Stimulated activated naive CD8-positive, alpha-beta T cell treated with anti-CD3 and anti-CD28 coated beads, Interleukin-15, Interleukin-2, amounts not matched to agents 100 ng/mL and 50 ng/mL, for 24 hours (primary cell): ENCODE measurements at regions not wholly inside any gene's neighbourhood (a gene's known extent, or its start where the extent isn't known, plus 50 kb on each side); places are given as distances from the start of the nearest gene placed in this dataset.

ENCODE experiments used
- H3K27ac Mint-ChIP-seq: one replicate; pipeline ENCODE4 v1.8.0; 2021; ENCODE audit warnings: mild to moderate bottlenecking, mixed read lengths
- H3K27me3 Mint-ChIP-seq: one replicate; pipeline ENCODE4 v1.8.0; 2021; ENCODE audit warnings: mixed read lengths
- H3K36me3 Mint-ChIP-seq: one replicate; pipeline ENCODE4 v1.8.0; 2021; ENCODE audit warnings: low read depth, mixed read lengths
- H3K4me1 Mint-ChIP-seq: one replicate; pipeline ENCODE4 v1.8.0; 2021; ENCODE audit warnings: low read depth, mixed read lengths
- H3K4me3 Mint-ChIP-seq: one replicate; pipeline ENCODE4 v1.8.0; 2021; ENCODE audit warnings: mild to moderate bottlenecking, mixed read lengths
- H3K9me3 Mint-ChIP-seq: one replicate; pipeline ENCODE4 v1.8.0; 2021; ENCODE audit warnings: mixed read lengths

- no peaks in the 10 kb centered on the region for H3K4me1 Mint-ChIP-seq
- no peaks in the 10 kb centered on the region for H3K9me3 Mint-ChIP-seq
- H3K36me3 Mint-ChIP-seq: no peaks in the 10 kb centered on the region
- no peaks in the 10 kb centered on the region for H3K27me3 Mint-ChIP-seq
- H3K4me3 Mint-ChIP-seq: no peak overlapping the region
- no peak overlapping the region for H3K27ac Mint-ChIP-seq
Measured at GRCh38 chr19:28881616-28882015, 331.3 kb downstream of the UQCRFS1 start.

DNA sequence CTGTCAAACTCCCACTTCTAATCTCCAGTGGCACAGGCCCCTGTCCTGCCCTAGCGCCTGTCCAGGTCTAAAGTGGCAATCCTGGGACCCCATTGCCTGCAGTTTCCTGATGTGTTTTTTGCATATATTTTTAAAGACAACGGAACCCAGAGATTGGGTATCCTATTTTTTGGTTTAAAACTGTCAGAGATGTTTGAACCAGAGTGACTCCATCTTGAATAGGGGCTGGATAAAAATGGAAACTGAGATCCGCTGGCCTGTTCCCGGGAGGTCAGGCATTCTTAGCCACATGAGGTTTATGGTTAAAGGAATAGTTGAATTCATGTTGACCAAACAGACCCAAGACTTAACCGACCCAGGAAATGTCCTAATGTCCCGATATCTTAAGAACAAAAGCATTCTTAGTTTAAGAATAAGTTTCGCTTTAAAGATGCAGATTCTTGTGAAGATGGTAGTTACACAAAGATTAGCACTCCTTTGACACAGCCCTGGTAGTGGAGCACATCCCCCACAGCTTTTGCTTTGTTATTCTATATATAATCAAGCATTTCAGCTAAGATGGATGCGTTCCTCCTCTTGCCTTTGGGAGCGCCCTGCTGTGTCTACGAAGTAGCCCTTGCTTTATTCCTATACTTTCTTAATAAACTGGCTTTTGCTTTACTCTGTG is 332.1 kb downstream of the UQCRFS1 start:
- H3K36me3 Mint-ChIP-seq: no peaks in the 10 kb centered on the region
- no peak overlapping the region for H3K4me3 Mint-ChIP-seq
- no peak overlapping the region for H3K27ac Mint-ChIP-seq
- no peaks in the 10 kb centered on the region for H3K4me1 Mint-ChIP-seq
- no peaks in the 10 kb centered on the region for H3K9me3 Mint-ChIP-seq
- no peaks in the 10 kb centered on the region for H3K27me3 Mint-ChIP-seq

DNA sequence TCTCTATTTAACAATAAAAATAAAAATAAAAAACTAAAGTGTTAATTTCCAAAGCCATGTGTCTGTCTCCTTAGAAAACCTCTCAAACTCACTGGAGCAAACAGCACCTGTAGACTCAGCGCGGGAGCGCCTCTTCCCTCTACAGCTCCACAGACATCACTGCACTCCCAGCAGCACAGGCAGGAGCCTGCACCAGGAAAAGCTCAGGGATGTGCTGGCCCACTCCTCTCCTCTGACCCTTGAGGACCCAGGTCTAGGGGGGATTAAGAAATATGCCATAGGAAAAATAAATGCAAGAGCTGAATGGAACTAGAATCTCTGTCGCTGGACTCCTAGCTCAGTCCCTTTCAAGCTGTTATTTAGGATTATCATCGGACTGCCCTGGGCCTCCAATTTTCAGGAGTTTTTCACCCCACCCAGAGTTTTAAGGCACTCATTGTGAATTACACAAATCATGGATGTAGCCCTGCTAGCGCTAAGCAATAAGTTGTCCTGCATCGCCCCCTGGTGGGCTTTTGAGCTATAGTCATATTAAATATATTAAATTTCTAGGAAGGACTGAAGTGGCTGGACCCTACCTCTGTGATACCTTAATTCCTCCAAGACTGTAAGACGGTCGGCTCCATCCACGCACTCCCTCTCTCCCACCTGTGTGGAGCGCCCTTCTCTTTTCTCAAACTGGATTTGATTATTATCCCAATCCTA is 333.9 kb downstream of the UQCRFS1 start:
- H3K27ac Mint-ChIP-seq: no peak overlapping the region
- H3K36me3 Mint-ChIP-seq: no peaks in the 10 kb centered on the region
- H3K4me3 Mint-ChIP-seq: no peak overlapping the region
- no peaks in the 10 kb centered on the region for H3K27me3 Mint-ChIP-seq
- H3K9me3 Mint-ChIP-seq: no peaks in the 10 kb centered on the region
- no peaks in the 10 kb centered on the region for H3K4me1 Mint-ChIP-seq

DNA sequence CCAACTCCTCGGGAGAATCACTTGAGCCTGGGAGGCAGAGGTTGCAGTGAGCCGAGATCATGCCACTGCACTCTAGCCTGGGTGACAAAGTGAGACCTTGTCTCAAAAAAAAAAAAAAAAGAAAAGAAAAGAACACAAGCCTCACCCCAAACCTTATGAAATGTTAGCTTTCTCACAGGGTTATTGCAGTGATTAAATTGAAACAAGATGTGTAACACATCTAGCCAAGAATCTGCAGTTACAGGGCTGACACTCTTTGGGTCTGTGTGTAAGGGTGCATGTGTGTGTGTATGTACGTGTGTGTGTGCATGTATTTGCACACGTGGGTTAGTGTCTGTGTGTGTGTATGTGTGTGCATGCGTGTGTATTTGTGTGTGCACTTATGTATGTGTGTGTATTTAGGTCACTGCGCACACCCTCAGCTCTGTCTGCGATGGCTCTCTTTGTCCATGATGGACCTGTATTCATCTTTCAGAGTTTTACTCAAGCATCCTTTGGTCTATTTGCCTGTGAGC is 336.3 kb downstream of the UQCRFS1 start:
- H3K27me3 Mint-ChIP-seq: no peaks in the 10 kb centered on the region
- no peaks in the 10 kb centered on the region for H3K36me3 Mint-ChIP-seq
- H3K4me3 Mint-ChIP-seq: no peak overlapping the region
- no peaks in the 10 kb centered on the region for H3K4me1 Mint-ChIP-seq
- H3K9me3 Mint-ChIP-seq: no peaks in the 10 kb centered on the region
- H3K27ac Mint-ChIP-seq: no peak overlapping the region

DNA sequence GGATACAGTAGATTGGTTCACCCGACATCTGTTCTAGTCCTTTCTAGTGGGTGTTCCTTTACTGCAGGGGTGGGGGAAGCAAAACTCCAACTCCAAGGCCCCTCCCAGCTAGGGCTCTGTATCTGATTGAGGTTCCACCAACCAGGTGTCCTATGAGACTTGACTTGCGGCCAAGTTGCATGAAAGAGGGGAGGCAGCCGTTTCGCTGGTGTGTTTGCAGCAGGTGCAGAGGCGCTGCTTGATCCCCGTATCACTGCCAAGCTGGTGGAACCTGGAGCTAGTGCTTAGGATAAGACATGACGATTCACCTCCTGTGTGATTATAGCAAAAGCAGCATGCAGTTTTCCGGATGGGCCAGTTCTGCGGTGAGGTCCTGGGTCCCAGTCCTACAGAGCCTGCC is 338.2 kb downstream of the UQCRFS1 start:
- Mint-ChIP-seq H3K27me3 (peaks cover 3% of the 10 kb centered on the region), H3K27ac (no peak overlapping the region), H3K36me3 (no peaks in the 10 kb centered on the region), H3K9me3 (no peaks in the 10 kb centered on the region), H3K4me3 (no peak overlapping the region), H3K4me1 (no peaks in the 10 kb centered on the region)

DNA sequence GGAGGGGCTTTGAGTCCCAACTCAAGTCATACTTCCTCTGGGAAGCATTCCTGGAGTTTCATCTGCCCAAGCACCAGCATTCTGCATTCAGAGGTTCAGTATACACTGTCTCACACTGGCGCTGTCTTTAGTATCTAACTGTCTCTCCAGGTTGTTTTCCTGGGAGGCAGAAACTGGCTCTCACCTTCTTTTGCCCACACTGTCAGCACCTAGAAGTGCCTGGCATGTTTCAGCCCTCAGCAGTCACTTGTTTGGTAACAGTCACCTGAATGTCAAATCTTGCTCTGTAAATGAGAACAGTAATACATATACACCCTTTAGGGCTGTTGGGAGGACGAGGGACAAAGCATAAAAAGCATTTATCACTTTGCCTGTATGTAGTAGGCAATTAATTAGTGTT is 339.6 kb downstream of the UQCRFS1 start:
- Mint-ChIP-seq H3K4me1 (no peaks in the 10 kb centered on the region), H3K27me3 (peaks cover 3% of the 10 kb centered on the region)

GRCh38 chr19:28871099-28871725 is 341.7 kb downstream of the UQCRFS1 start:
- H3K27me3 Mint-ChIP-seq: peaks cover 3% of the 10 kb centered on the region
- H3K4me3 Mint-ChIP-seq: no peak overlapping the region
- no peaks in the 10 kb centered on the region for H3K9me3 Mint-ChIP-seq
- no peaks in the 10 kb centered on the region for H3K4me1 Mint-ChIP-seq
- no peaks in the 10 kb centered on the region for H3K36me3 Mint-ChIP-seq
- H3K27ac Mint-ChIP-seq: no peak overlapping the region

More for the DNA sequence above, 339.6 kb downstream of the UQCRFS1 start:
- H3K4me3 Mint-ChIP-seq: no peak overlapping the region
- no peaks in the 10 kb centered on the region for H3K36me3 Mint-ChIP-seq
- H3K9me3 Mint-ChIP-seq: no peaks in the 10 kb centered on the region
- H3K27ac Mint-ChIP-seq: no peak overlapping the region

GRCh38 chr19:28869459-28869858 is 343.5 kb downstream of the UQCRFS1 start:
- no peak overlapping the region for H3K4me3 Mint-ChIP-seq
- H3K36me3 Mint-ChIP-seq: no peaks in the 10 kb centered on the region
- peaks cover 3% of the 10 kb centered on the region for H3K27me3 Mint-ChIP-seq
- H3K9me3 Mint-ChIP-seq: no peaks in the 10 kb centered on the region
- no peaks in the 10 kb centered on the region for H3K4me1 Mint-ChIP-seq
- no peak overlapping the region for H3K27ac Mint-ChIP-seq

DNA sequence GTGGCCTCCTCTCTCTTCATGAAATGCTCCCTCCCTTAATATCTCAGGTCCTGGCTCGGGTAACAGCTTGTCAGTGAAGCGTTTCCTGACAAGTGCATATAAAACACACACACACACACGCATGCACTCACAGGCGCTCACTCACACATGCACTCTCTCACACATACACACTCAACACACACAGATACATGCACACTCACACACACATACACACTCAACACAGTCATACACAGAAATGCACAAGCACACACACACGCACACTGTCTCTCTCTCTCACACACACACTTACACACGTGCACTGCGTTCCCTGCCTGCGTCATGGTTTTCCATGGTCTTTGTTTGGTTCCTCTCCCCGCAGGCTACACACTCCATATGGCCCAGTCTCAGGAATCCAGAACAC is 344.1 kb downstream of the UQCRFS1 start:
- H3K36me3 Mint-ChIP-seq: no peaks in the 10 kb centered on the region
- H3K4me3 Mint-ChIP-seq: no peak overlapping the region
- no peaks in the 10 kb centered on the region for H3K9me3 Mint-ChIP-seq
- H3K27me3 Mint-ChIP-seq: peaks cover 3% of the 10 kb centered on the region
- H3K27ac Mint-ChIP-seq: no peak overlapping the region
- H3K4me1 Mint-ChIP-seq: no peaks in the 10 kb centered on the region

DNA sequence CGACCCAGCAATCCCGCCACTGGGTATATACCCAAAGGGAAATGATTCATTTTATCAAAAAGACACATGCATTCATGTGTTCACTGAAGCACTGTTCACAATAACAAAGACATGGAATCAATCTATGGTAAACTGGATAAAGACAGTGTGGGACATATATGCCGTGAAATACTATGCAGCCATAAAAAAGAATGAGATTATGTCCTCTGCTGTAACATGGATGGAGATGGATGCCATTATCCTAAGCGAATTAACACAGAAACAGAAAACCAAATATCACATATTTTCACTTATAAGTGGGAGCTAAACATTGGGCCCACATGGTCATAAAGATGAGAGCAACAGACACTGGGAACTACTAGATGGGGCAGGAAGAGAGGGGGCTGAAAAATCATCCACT is 345.0 kb downstream of the UQCRFS1 start:
- Mint-ChIP-seq H3K9me3 (no peaks in the 10 kb centered on the region), H3K4me3 (no peak overlapping the region), H3K4me1 (no peaks in the 10 kb centered on the region), H3K27ac (no peak overlapping the region), H3K27me3 (peaks cover 3% of the 10 kb centered on the region), H3K36me3 (no peaks in the 10 kb centered on the region)

DNA sequence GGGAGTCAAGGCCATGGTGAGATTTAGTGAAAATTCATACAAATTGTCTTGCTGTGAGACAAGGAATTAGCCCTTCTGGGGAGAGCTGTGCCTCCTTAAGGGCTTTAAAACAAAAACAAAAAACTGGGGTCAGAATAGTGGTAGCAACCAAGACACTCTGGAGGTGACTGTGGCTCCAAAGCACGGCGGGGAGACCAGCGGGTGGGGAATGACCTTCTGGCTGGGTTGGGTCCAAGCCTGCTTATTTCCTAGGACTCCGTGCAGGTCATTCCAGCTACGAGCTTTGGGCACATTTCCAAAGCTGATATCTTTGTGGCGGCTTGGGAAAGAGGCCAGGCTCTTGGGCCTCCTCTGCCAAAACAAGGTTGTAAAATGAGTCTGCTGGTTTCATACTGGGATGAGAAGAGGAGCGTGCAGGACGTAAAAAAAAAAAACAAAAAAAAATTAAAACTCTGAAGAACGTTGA is 348.3 kb downstream of the UQCRFS1 start:
- Mint-ChIP-seq H3K4me3 (no peak overlapping the region), H3K4me1 (no peaks in the 10 kb centered on the region)

DNA sequence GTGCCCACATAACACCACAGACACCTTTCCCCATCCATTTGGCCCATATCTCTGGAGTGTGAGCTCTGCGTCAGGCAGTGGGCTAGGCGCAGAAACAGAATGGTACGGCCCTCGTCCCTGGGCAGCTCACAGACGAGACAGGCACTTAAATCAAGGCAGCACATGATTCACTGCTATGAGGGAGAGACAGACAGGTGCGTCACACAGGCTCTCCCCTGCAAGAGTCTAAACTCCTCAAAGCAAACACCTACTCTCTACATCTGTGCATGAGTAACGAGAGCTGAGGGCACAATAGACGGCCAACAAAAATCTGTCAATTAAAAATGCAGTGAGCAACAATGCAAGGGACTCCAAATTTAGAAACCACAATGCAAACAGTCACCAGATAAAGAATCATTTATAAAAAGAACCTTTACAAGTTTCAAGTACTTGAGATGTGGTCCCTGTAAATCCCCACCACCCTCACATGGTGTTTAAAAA is 348.9 kb downstream of the UQCRFS1 start:
- Mint-ChIP-seq H3K4me3 (no peak overlapping the region), H3K9me3 (peaks cover 4% of the 10 kb centered on the region), H3K4me1 (no peaks in the 10 kb centered on the region), H3K27me3 (peaks cover 6% of the 10 kb centered on the region), H3K27ac (no peak overlapping the region), H3K36me3 (no peaks in the 10 kb centered on the region)

More for the DNA sequence above, 348.3 kb downstream of the UQCRFS1 start:
- Mint-ChIP-seq H3K27ac (no peak overlapping the region), H3K9me3 (peaks cover 3% of the 10 kb centered on the region), H3K36me3 (no peaks in the 10 kb centered on the region), H3K27me3 (peaks cover 6% of the 10 kb centered on the region)

- no peak overlapping the region for H3K4me3 Mint-ChIP-seq
- peaks cover 4% of the 10 kb centered on the region for H3K9me3 Mint-ChIP-seq
- H3K36me3 Mint-ChIP-seq: no peaks in the 10 kb centered on the region
- peaks cover 6% of the 10 kb centered on the region for H3K27me3 Mint-ChIP-seq
- H3K27ac Mint-ChIP-seq: no peak overlapping the region
- no peaks in the 10 kb centered on the region for H3K4me1 Mint-ChIP-seq
Measured at GRCh38 chr19:28862238-28862637, 350.7 kb downstream of the UQCRFS1 start.

DNA sequence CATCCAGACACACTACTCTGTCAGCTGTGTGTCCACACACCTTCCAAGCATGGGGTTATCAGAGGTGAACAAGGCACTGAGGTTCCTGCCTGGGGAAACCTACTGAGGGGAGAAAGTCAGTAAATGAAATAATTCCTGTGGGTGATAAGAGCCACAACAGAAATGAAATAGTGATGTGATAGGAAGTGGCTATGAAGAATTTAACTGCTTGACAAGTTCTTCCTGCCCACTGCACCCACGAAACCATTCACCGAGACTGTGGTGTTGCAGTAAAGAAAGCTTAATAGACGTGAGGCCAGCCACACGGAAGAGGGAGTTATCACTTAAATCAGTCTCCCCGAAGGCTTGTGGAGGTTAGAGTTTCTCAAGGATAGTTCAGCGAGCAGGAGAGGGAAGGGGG is 353.1 kb downstream of the UQCRFS1 start:
- H3K9me3 Mint-ChIP-seq: peaks cover 4% of the 10 kb centered on the region
- no peak overlapping the region for H3K4me3 Mint-ChIP-seq
- no peaks in the 10 kb centered on the region for H3K4me1 Mint-ChIP-seq
- peaks cover 6% of the 10 kb centered on the region for H3K27me3 Mint-ChIP-seq
- H3K27ac Mint-ChIP-seq: no peak overlapping the region
- no peaks in the 10 kb centered on the region for H3K36me3 Mint-ChIP-seq

DNA sequence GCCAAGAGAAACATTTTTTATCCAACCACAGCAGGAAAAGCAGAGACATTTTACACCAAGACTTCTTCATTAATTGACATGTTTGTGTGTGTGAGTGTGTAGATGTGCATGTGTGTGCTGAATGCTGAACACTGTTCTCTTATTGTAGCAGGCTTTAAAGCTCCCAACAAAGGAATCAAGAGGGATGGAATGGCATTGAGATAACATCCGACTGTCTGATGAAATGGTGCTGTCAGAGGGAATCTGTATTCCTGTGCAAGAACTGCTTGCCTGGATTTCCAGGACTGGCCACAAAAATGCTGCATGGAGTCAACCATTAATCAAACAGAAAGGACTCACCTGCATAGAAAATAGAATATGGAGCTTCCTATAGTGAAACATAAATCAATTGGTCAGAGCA is 354.0 kb downstream of the UQCRFS1 start:
- Mint-ChIP-seq H3K9me3 (peaks cover 8% of the 10 kb centered on the region), H3K27me3 (peaks cover 6% of the 10 kb centered on the region), H3K36me3 (no peaks in the 10 kb centered on the region), H3K4me3 (no peak overlapping the region), H3K27ac (no peak overlapping the region), H3K4me1 (no peaks in the 10 kb centered on the region)
